GM23338 (cell line): ENCODE measurements at regions not wholly inside any gene's neighbourhood (a gene's known extent, or its start where the extent isn't known, plus 50 kb on each side); places are given as distances from the start of the nearest gene placed in this dataset.

Experiments used
- ATAC-seq: fragments of 200-7000 bp; cut with Tn5 transposase; 3 replicates; pipeline ENCODE4 v1.9.1; 2020
- DNase-seq: peaks from one replicate; pipeline ENCODE4 v3.0.0-alpha.2; 2015; ENCODE audit warnings: low spot score
- H2AFZ ChIP-seq: fragments of 200-600 bp; sonication (generic); 2 replicates; pipeline ENCODE4 v1.8.0; 2016; ENCODE audit warnings: antibody characterized with exemption, mild to moderate bottlenecking, moderate library complexity
- H3F3A ChIP-seq: fragments of 200-600 bp; sonication (generic); replicated peaks from 2 replicates; pipeline ENCODE4 v1.8.0; 2017; ENCODE audit warnings: antibody characterized with exemption, mixed run types, low read depth
- H3K27ac ChIP-seq: fragments of 200-600 bp; sonication (generic); 2 replicates; pipeline ENCODE4 v1.6.1; 2016; ENCODE audit warnings: low read depth
- H3K27me3 ChIP-seq: fragments of 200-600 bp; sonication (generic); 2 replicates; pipeline ENCODE4 v1.8.0; 2016; ENCODE audit warnings: mild to moderate bottlenecking, mixed run types, moderate library complexity; ENCODE audit not compliant: insufficient read depth
- H3K36me3 ChIP-seq: fragments of 200-600 bp; sonication (generic); 2 replicates; pipeline ENCODE4 v1.8.0; 2016; ENCODE audit warnings: mild to moderate bottlenecking; ENCODE audit not compliant: insufficient read depth
- H3K4me1 ChIP-seq: fragments of 200-600 bp; sonication (generic); 2 replicates; pipeline ENCODE4 v1.8.0; 2016; ENCODE audit warnings: mild to moderate bottlenecking, moderate library complexity; ENCODE audit not compliant: insufficient read depth
- H3K4me2 ChIP-seq: fragments of 200-600 bp; sonication (generic); 2 replicates; pipeline ENCODE4 v1.7.1; 2017; ENCODE audit warnings: mixed run types
- H3K4me3 ChIP-seq: fragments of 200-600 bp; sonication (generic); 2 replicates; pipeline ENCODE4 v1.6.1; 2016; ENCODE audit warnings: mixed run types
- H3K79me2 ChIP-seq: fragments of 200-600 bp; sonication (generic); replicated peaks from 2 replicates; pipeline ENCODE4 v1.8.0; 2017; ENCODE audit warnings: mild to moderate bottlenecking; ENCODE audit not compliant: insufficient read depth
- H3K9me2 ChIP-seq: fragments of 200-600 bp; sonication (generic); 2 replicates; pipeline ENCODE4 v1.8.0; 2017; ENCODE audit not compliant: insufficient read depth
- H4K20me1 ChIP-seq: fragments of 200-600 bp; sonication (generic); replicated peaks from 2 replicates; pipeline ENCODE4 v1.8.0; 2017; ENCODE audit warnings: mild to moderate bottlenecking; ENCODE audit not compliant: insufficient read depth
- H3K27ac Mint-ChIP-seq: 2 replicates; pipeline ENCODE4 v1.8.0; 2020; ENCODE audit warnings: inconsistent platforms, mild to moderate bottlenecking, moderate library complexity, mixed read lengths
- H3K27me3 Mint-ChIP-seq: 3 replicates; pipeline ENCODE4 v1.8.0; 2022; ENCODE audit warnings: low read depth, mild to moderate bottlenecking, moderate library complexity, mixed read lengths, inconsistent platforms; ENCODE audit not compliant: insufficient read depth, poor library complexity
- H3K36me3 Mint-ChIP-seq: 3 replicates; pipeline ENCODE4 v1.8.0; 2021; ENCODE audit warnings: low read depth, mild to moderate bottlenecking, inconsistent platforms, moderate library complexity, mixed read lengths
- H3K4me1 Mint-ChIP-seq: 3 replicates; pipeline ENCODE4 v1.8.0; 2020; ENCODE audit warnings: mild to moderate bottlenecking, inconsistent platforms, mixed read lengths
- H3K4me3 Mint-ChIP-seq: 3 replicates; pipeline ENCODE4 v1.8.0; 2021; ENCODE audit warnings: moderate library complexity, mild to moderate bottlenecking, inconsistent platforms, mixed read lengths
- H3K9me3 Mint-ChIP-seq: 3 replicates; pipeline ENCODE4 v1.8.0; 2020; ENCODE audit warnings: moderate library complexity, mild to moderate bottlenecking, inconsistent platforms, mixed read lengths
- CREB1 ChIP-seq: fragments of 250-450 bp; sonication (Bioruptor Pico); IDR thresholded peaks from 2 replicates; pipeline ENCODE4 v1.5.0; 2020; ENCODE audit warnings: low read depth, mild to moderate bottlenecking, moderate library complexity
- ETS1 ChIP-seq: IDR thresholded peaks from 2 replicates; pipeline ENCODE4 v1.6.1; 2016; ENCODE audit warnings: antibody characterized with exemption
- EZH2 ChIP-seq: fragments of 200-600 bp; sonication (generic); IDR thresholded peaks from one replicate; pipeline ENCODE4 v1.8.0; 2017; ENCODE audit warnings: antibody characterized with exemption, mild to moderate bottlenecking, low read depth; ENCODE audit not compliant: unreplicated experiment
- EZH2phosphoT487 ChIP-seq: fragments of 200-600 bp; sonication (generic); IDR thresholded peaks from one replicate; pipeline ENCODE4 v1.8.1; 2018; ENCODE audit warnings: antibody characterized with exemption; ENCODE audit not compliant: unreplicated experiment
- JUNB ChIP-seq: IDR thresholded peaks from one replicate; pipeline ENCODE4 v1.6.1; 2016; ENCODE audit warnings: antibody characterized with exemption; ENCODE audit not compliant: unreplicated experiment
- NANOG ChIP-seq: IDR thresholded peaks from 2 replicates; pipeline ENCODE4 v1.6.1; 2016; ENCODE audit warnings: antibody characterized with exemption, borderline replicate concordance
- POLR2AphosphoS5 ChIP-seq: IDR thresholded peaks from 2 replicates; pipeline ENCODE4 v1.6.1; 2016; ENCODE audit warnings: antibody characterized with exemption, low read depth
- REST ChIP-seq: IDR thresholded peaks from one replicate; pipeline ENCODE4 v1.6.1; 2018; ENCODE audit warnings: antibody characterized with exemption; ENCODE audit not compliant: unreplicated experiment
- STAT1 ChIP-seq: IDR thresholded peaks from one replicate; pipeline ENCODE4 v1.6.1; 2016; ENCODE audit warnings: antibody characterized with exemption; ENCODE audit not compliant: unreplicated experiment
- ZNF331 ChIP-seq: fragments of 250-450 bp; sonication (Bioruptor Pico); IDR thresholded peaks from 2 replicates; pipeline ENCODE4 v1.5.0; 2020; ENCODE audit warnings: low read depth, mild to moderate bottlenecking, moderate library complexity
- TF ChIP-seq, protein P1 (sequence below), 2 experiments: fragments of 200-600 bp in 1 of 2; sonication (generic) in 1 of 2; conservative IDR thresholded peaks; 2 replicates each; pipeline versions ENCODE4 v1.5.1 to v1.6.1; 2016 to 2017; ENCODE audit warnings: antibody characterized with exemption in 2 of 2, low read depth in 2 of 2, mild to moderate bottlenecking in 2 of 2, moderate library complexity in 1 of 2

- TF ChIP-seq STAT1 (no peak), REST (no peak)
Observed at GRCh38 chr2:221034026-221034701, 537.9 kb downstream of the EPHA4 start (continued).

- Histone ChIP-seq H3K4me3 (no peak overlapping the region), H3F3A (no peaks in the 10 kb centered on the region), H3K4me1 (no peaks in the 10 kb centered on the region), H3K4me2 (no peak overlapping the region), H3K27ac (no peak overlapping the region), H3K27me3 (no peaks in the 10 kb centered on the region), H2AFZ (no peak overlapping the region), H3K9me2 (no peaks in the 10 kb centered on the region; the same call in 1 of the 2 replicates), H4K20me1 (no peaks in the 10 kb centered on the region), H3K79me2 (no peaks in the 10 kb centered on the region), H3K36me3 (no peaks in the 10 kb centered on the region)
- H3K4me3 Mint-ChIP-seq: no peak overlapping the region
- ATAC-seq (no peak), DNase-seq (no peak)
- no peak for TF ChIP-seq STAT1
- no peak for TF ChIP-seq JUNB
- no peaks in the 10 kb centered on the region for H3K36me3 Mint-ChIP-seq
- H3K27ac Mint-ChIP-seq: no peak overlapping the region
- no peaks in the 10 kb centered on the region for H3K9me3 Mint-ChIP-seq
- no peaks in the 10 kb centered on the region for H3K27me3 Mint-ChIP-seq
- no peaks in the 10 kb centered on the region for H3K4me1 Mint-ChIP-seq
Observed at GRCh38 chr2:221034973-221035372, 537.1 kb downstream of the EPHA4 start.

- Histone ChIP-seq H3K4me1 (no peaks in the 10 kb centered on the region), H3K79me2 (no peaks in the 10 kb centered on the region), H3K36me3 (no peaks in the 10 kb centered on the region), H2AFZ (no peak overlapping the region; the same call in 1 of the 2 replicates), H3K4me2 (no peak overlapping the region), H4K20me1 (no peaks in the 10 kb centered on the region), H3K27ac (no peak overlapping the region), H3F3A (no peaks in the 10 kb centered on the region), H3K27me3 (no peaks in the 10 kb centered on the region), H3K4me3 (no peak overlapping the region), H3K9me2 (peaks cover 13% of the 10 kb centered on the region)
- Mint-ChIP-seq H3K36me3 (no peaks in the 10 kb centered on the region), H3K4me1 (no peaks in the 10 kb centered on the region), H3K27ac (no peak overlapping the region), H3K27me3 (no peaks in the 10 kb centered on the region), H3K4me3 (no peak overlapping the region), H3K9me3 (no peaks in the 10 kb centered on the region)
- ATAC-seq (no peak), DNase-seq (no peak)
- TF ChIP-seq STAT1 (no peak), JUNB (no peak), CREB1 (CRISPR knock-in tag) (no peak), ZNF331 (CRISPR knock-in tag) (no peak), EZH2phosphoT487 (no peak), POLR2AphosphoS5 (no peak), EZH2 (no peak), ETS1 (no peak), NANOG (no peak)
- TF ChIP-seq, protein P1, sequence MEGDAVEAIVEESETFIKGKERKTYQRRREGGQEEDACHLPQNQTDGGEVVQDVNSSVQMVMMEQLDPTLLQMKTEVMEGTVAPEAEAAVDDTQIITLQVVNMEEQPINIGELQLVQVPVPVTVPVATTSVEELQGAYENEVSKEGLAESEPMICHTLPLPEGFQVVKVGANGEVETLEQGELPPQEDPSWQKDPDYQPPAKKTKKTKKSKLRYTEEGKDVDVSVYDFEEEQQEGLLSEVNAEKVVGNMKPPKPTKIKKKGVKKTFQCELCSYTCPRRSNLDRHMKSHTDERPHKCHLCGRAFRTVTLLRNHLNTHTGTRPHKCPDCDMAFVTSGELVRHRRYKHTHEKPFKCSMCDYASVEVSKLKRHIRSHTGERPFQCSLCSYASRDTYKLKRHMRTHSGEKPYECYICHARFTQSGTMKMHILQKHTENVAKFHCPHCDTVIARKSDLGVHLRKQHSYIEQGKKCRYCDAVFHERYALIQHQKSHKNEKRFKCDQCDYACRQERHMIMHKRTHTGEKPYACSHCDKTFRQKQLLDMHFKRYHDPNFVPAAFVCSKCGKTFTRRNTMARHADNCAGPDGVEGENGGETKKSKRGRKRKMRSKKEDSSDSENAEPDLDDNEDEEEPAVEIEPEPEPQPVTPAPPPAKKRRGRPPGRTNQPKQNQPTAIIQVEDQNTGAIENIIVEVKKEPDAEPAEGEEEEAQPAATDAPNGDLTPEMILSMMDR (conservative IDR thresholded peaks at IDR 0.05; ENCODE audit: low read depth in 2 of 2): no peak
Observed at GRCh38 chr2:221042926-221043325, 529.2 kb downstream of the EPHA4 start.
